OCI-LY1 (cell line): ENCODE measurements at regions not wholly inside any gene's neighbourhood (a gene's known extent, or its start where the extent isn't known, plus 50 kb on each side); places are given as distances from the start of the nearest gene placed in this dataset.

ENCODE experiments used
- H2AFZ ChIP-seq: fragments of 200-600 bp; sonication (generic), shearing (Covaris generic); 2 replicates; pipeline ENCODE4 v1.6.0; 2014; ENCODE audit warnings: antibody characterized with exemption, mild to moderate bottlenecking, low read length
- H3F3A ChIP-seq: fragments of 200-600 bp; sonication (generic), shearing (Covaris generic); 2 replicates; pipeline ENCODE4 v1.6.0; 2014; ENCODE audit warnings: mild to moderate bottlenecking, antibody characterized with exemption, low read length, moderate library complexity; ENCODE audit not compliant: insufficient read depth
- H3K27ac ChIP-seq: fragments of 200-600 bp; sonication (generic); 2 replicates; pipeline ENCODE4 v1.5.1; 2014; ENCODE audit warnings: low read length, mixed run types, mild to moderate bottlenecking, low read depth; ENCODE audit not compliant: poor library complexity, severe bottlenecking
- H3K27me3 ChIP-seq: fragments of 200-600 bp; sonication (generic); 2 replicates; pipeline ENCODE4 v1.6.0; 2014; ENCODE audit warnings: antibody characterized with exemption, mild to moderate bottlenecking, low read length, moderate library complexity; ENCODE audit not compliant: insufficient read depth
- H3K36me3 ChIP-seq: fragments of 200-600 bp; sonication (generic); 2 replicates; pipeline ENCODE4 v1.6.1; 2014; ENCODE audit warnings: mild to moderate bottlenecking, antibody characterized with exemption, low read length, moderate library complexity, mixed read lengths; ENCODE audit not compliant: insufficient read depth
- H3K4me1 ChIP-seq: fragments of 200-600 bp; sonication (generic); 2 replicates; pipeline ENCODE4 v1.5.1; 2014; ENCODE audit warnings: mild to moderate bottlenecking, low read length, moderate library complexity; ENCODE audit not compliant: insufficient read depth, severe bottlenecking
- H3K4me2 ChIP-seq: fragments of 200-600 bp; sonication (generic), shearing (Covaris generic); 2 replicates; pipeline ENCODE4 v1.6.1; 2014; ENCODE audit warnings: low read length
- H3K4me3 ChIP-seq: fragments of 200-600 bp; sonication (generic); 2 replicates; pipeline ENCODE4 v1.5.1; 2014; ENCODE audit warnings: low read length, low read depth, mild to moderate bottlenecking, mixed read lengths; ENCODE audit not compliant: poor library complexity, severe bottlenecking
- H3K79me2 ChIP-seq: fragments of 200-600 bp; shearing (Covaris generic); 2 replicates; pipeline ENCODE4 v1.6.1; 2016; ENCODE audit warnings: mixed run types, low read length, mixed read lengths; ENCODE audit not compliant: insufficient read depth
- H3K9ac ChIP-seq: fragments of 200-600 bp; sonication (generic), shearing (Covaris generic); 2 replicates; pipeline ENCODE4 v1.6.1; 2014; ENCODE audit warnings: mild to moderate bottlenecking, low read length, mixed read lengths
- H3K9me2 ChIP-seq: fragments of 200-600 bp; sonication (generic), shearing (Covaris generic); 2 replicates; pipeline ENCODE4 v1.6.1; 2014; ENCODE audit warnings: low read depth, mild to moderate bottlenecking, low read length, mixed read lengths
- H3K9me3 ChIP-seq: fragments of 200-600 bp; shearing (Covaris generic); 2 replicates; pipeline ENCODE4 v1.6.1; 2014; ENCODE audit warnings: low read length, mixed read lengths
- H4K20me1 ChIP-seq: fragments of 200-600 bp; sonication (generic), shearing (Covaris generic); 2 replicates; pipeline ENCODE4 v1.6.0; 2016; ENCODE audit warnings: mild to moderate bottlenecking, low read length; ENCODE audit not compliant: insufficient read depth
- EZH2 ChIP-seq: fragments of 200-600 bp; sonication (generic), shearing (Covaris generic); IDR thresholded peaks from 2 replicates; pipeline ENCODE4 v1.8.0; 2017; ENCODE audit warnings: borderline replicate concordance, mixed run types, mild to moderate bottlenecking, antibody characterized with exemption, low read length, moderate library complexity, mixed read lengths
- TF ChIP-seq, protein P1 (sequence below): fragments of 200-600 bp; sonication (generic), shearing (Covaris generic); IDR thresholded peaks from 2 replicates; pipeline ENCODE4 v1.5.1; 2017; ENCODE audit warnings: mild to moderate bottlenecking, antibody characterized with exemption, low read length, moderate library complexity, mixed read lengths

DNA sequence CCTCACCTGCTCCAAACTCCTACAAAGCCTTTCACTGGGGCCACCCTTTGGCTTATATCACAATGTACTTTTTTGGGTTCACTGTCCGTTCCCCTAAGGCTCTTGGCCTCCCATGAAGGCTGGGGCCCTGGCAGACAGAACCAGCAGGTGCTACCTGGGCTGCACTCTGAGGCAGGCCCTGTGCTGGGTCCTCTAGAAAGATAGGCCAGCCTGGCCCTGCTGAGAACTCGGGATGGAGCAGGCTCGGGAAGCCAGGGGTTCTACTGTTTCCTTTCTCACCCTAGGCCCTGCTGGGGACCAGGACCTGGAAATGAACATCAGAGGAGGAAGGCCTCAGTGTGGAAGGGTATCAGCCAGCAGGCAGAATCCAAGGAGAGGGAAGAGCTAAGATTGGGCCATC is 79.5 kb downstream of the MRPL14 start:
- Histone ChIP-seq H3K27ac (no peak overlapping the region), H3K4me1 (no peaks in the 10 kb centered on the region), H3F3A (no peaks in the 10 kb centered on the region), H3K9me3 (no peaks in the 10 kb centered on the region), H3K4me3 (no peak overlapping the region), H3K4me2 (no peak overlapping the region), H2AFZ (no peak overlapping the region), H3K27me3 (peaks cover 3% of the 10 kb centered on the region; the same call in 1 of the 2 replicates), H3K9ac (no peak overlapping the region), H3K9me2 (no peaks in the 10 kb centered on the region), H3K79me2 (no peaks in the 10 kb centered on the region), H3K36me3 (no peaks in the 10 kb centered on the region), H4K20me1 (no peaks in the 10 kb centered on the region)
- TF ChIP-seq EZH2, result no peak
- TF ChIP-seq, protein P1, sequence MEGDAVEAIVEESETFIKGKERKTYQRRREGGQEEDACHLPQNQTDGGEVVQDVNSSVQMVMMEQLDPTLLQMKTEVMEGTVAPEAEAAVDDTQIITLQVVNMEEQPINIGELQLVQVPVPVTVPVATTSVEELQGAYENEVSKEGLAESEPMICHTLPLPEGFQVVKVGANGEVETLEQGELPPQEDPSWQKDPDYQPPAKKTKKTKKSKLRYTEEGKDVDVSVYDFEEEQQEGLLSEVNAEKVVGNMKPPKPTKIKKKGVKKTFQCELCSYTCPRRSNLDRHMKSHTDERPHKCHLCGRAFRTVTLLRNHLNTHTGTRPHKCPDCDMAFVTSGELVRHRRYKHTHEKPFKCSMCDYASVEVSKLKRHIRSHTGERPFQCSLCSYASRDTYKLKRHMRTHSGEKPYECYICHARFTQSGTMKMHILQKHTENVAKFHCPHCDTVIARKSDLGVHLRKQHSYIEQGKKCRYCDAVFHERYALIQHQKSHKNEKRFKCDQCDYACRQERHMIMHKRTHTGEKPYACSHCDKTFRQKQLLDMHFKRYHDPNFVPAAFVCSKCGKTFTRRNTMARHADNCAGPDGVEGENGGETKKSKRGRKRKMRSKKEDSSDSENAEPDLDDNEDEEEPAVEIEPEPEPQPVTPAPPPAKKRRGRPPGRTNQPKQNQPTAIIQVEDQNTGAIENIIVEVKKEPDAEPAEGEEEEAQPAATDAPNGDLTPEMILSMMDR, result no peak

DNA sequence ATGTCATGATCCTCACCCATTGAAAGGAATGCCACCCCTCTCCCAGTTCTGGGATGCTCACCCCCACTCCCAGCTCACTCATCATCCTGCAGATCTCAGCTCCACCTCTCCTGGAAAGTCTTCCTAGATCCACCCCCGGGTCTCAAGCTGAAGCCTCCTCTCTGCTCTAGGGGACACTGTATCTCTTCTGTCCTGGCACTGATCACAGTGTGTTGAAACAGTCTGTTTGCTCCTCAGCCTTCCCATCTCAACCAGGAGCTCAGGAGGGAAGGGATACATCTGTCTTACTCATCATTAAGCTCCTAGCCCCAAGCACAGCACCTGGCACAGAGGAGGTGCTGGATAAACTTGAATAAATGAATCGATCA is 80.1 kb downstream of the MRPL14 start:
- Histone ChIP-seq H3K79me2 (no peaks in the 10 kb centered on the region), H3K27ac (no peak overlapping the region), H3K9me2 (no peaks in the 10 kb centered on the region), H3K4me3 (no peak overlapping the region), H4K20me1 (no peaks in the 10 kb centered on the region), H2AFZ (no peak overlapping the region), H3K36me3 (no peaks in the 10 kb centered on the region), H3K9me3 (no peaks in the 10 kb centered on the region), H3K4me1 (no peaks in the 10 kb centered on the region), H3K27me3 (peaks cover 3% of the 10 kb centered on the region; the same call in 1 of the 2 replicates), H3F3A (no peaks in the 10 kb centered on the region), H3K4me2 (no peak overlapping the region), H3K9ac (no peak overlapping the region)
- no peak for TF ChIP-seq EZH2
- TF ChIP-seq, protein P1, result no peak

DNA sequence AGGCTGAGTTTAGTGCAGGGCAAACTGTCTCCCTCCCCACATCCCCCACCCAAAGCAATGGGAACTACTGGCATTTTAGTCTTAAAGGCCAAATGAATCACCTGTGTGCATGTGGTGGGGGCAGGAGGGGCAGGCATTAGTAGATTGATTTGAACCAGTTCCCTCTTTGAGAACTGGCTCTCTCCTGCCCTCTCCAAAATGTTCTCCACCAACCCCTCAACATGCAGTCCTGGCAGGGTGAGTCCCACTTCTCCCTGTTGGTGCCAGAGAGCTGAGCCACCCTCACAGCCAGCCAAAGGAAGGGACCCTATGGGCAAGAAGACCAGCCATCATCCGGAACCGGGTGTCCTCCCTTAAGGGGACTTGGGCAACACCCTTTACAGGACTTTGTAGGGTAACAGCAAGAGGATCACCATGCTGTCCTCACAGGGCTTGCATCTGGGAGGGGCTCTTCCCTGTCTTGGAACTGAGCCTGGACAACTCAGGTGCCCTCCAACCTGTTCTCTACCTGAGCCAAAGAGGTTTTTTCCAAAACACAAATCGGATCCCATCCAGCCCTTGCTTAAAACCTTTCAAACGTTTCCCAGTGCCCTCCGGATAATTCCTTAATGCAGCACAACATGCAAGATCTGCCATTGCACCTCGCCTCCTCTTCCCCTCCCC is 80.6 kb downstream of the MRPL14 start:
- no peaks in the 10 kb centered on the region for H4K20me1 ChIP-seq
- no peak overlapping the region for H3K9ac ChIP-seq
- H3K27me3 ChIP-seq, result peaks cover 3% of the 10 kb centered on the region; the same call in 1 of the 2 replicates
- H3K4me1 ChIP-seq, result no peaks in the 10 kb centered on the region
- H3K9me2 ChIP-seq, result no peaks in the 10 kb centered on the region
- TF ChIP-seq, protein P1, result no peak
- no peak for TF ChIP-seq EZH2
- no peaks in the 10 kb centered on the region for H3F3A ChIP-seq
- H3K9me3 ChIP-seq, result no peaks in the 10 kb centered on the region
- H3K36me3 ChIP-seq, result no peaks in the 10 kb centered on the region
- no peak overlapping the region for H3K27ac ChIP-seq
- H2AFZ ChIP-seq, result no peak overlapping the region
- no peak overlapping the region for H3K4me2 ChIP-seq
- H3K4me3 ChIP-seq, result no peak overlapping the region
- no peaks in the 10 kb centered on the region for H3K79me2 ChIP-seq
